ENCODE measurements at regions not wholly inside any gene's neighbourhood (a gene's known extent, or its start where the extent isn't known, plus 50 kb on each side); places are given as distances from the start of the nearest gene placed in this dataset.

DNA sequence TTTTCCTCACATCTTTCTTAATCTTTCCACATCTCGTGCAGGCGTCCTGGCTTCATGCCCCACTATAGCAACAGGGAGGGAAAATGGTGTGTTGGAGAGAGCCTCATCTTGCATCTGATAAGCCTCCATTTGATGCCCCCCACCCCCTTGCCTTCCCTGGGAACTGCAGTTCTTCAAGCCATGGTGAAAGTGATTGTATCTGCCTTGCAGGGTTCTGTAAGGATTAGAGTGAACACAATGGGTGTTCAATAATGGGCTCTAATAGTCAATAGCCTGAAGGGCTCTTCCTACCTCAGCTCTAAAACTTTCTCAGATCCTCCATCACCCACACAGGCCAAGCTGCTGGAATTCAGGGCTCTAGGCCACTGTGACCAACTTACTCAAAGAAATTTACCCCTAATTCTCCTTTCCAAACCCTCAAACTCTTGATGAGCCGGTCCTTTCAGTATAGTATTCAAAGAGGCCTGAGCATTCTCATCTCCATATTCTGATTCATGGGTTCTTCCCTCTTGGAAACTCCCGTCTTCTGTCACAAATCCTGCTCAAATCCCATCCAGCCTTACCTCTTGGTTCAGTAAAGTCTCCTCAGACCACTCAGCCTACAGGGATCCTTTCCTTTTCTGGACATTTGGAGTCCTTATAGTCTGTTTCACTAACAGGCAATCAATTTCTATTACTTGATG lies 128.3 kb upstream of the TRIM2 start:
- no peaks in the 10 kb centered on the region for H3K27me3 ChIP-seq
- no peaks in the 10 kb centered on the region for H3K36me3 ChIP-seq
- no peaks in the 10 kb centered on the region for H3K4me1 ChIP-seq
- H3K9me3 ChIP-seq, result no peaks in the 10 kb centered on the region
- 86 to 91% methylated on average over 4 of the region's 4 CpGs for WGBS, 2 donors
- no peak overlapping the region for H3K27ac ChIP-seq
- DNase-seq, result no peak
- TF ChIP-seq, protein P1, sequence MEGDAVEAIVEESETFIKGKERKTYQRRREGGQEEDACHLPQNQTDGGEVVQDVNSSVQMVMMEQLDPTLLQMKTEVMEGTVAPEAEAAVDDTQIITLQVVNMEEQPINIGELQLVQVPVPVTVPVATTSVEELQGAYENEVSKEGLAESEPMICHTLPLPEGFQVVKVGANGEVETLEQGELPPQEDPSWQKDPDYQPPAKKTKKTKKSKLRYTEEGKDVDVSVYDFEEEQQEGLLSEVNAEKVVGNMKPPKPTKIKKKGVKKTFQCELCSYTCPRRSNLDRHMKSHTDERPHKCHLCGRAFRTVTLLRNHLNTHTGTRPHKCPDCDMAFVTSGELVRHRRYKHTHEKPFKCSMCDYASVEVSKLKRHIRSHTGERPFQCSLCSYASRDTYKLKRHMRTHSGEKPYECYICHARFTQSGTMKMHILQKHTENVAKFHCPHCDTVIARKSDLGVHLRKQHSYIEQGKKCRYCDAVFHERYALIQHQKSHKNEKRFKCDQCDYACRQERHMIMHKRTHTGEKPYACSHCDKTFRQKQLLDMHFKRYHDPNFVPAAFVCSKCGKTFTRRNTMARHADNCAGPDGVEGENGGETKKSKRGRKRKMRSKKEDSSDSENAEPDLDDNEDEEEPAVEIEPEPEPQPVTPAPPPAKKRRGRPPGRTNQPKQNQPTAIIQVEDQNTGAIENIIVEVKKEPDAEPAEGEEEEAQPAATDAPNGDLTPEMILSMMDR (IDR thresholded peaks at IDR 0.05), result no peak
- TF ChIP-seq POLR2A (IDR thresholded peaks at IDR 0.05), result no peak
- no peak overlapping the region for H3K4me3 ChIP-seq
- intact Hi-C loops (cut with DNase I), result no loop called here

DNA sequence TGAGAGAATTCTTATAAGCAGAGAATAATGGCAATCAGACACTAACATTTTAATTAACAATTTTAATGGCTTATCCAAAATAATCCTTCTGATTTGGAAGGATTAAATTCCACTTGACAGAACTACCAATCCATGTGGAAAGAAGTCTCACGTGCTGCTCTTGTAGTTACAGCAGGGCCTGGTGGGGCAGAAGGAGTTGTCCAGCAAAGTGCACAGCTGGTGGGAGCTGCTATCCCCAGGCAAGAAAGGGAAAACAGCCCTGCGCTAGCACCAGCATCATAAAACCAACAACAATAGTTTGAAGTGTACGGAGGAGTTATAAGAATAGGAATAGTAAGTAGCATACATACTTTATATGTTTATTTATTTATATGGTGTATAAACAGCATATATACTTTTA lies 127.4 kb upstream of the TRIM2 start:
- no peak for DNase-seq
- H3K36me3 ChIP-seq, result no peaks in the 10 kb centered on the region
- H3K9me3 ChIP-seq, result no peaks in the 10 kb centered on the region
- no peaks in the 10 kb centered on the region for H3K4me1 ChIP-seq
- H3K27ac ChIP-seq, result no peak overlapping the region
- WGBS, 2 donors, result 81 to 88% methylated on average over 3 of the region's 3 CpGs
- TF ChIP-seq POLR2A (IDR thresholded peaks at IDR 0.05), result no peak
- TF ChIP-seq, protein P1 (IDR thresholded peaks at IDR 0.05), result no peak
- no peak overlapping the region for H3K4me3 ChIP-seq
- intact Hi-C loops (cut with DNase I), result no loop called here
- H3K27me3 ChIP-seq, result no peaks in the 10 kb centered on the region

DNA sequence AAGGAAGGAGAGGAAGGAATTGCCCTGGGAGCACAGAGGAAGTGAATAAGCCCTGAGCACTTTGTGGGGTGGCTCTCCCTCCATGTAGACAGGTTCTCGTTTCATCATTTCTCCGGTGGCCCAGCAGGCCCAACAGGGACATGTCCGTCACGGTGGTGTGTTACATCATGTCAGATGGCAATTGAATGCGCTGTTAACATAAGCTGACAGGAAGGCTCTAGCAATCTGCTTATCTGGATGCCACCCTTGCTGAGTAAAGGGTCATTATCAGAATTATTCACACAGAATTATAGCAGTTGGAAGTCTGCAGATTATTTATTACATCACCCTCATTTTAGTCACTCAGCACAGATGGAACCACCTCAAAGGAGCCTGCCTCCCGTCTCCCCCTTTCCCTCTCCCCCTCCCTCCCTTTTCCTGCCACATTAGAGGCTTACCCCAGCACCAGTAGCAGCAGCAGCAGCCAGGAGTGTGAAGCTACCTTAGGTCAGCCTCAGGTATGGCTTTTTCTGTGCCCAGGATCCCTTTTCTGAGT lies 124.3 kb upstream of the TRIM2 start:
- WGBS, 2 donors, result 74 to 75% methylated on average over 6 of the region's 6 CpGs
- intact Hi-C loops (cut with DNase I), result loop anchor here (5.0 kb wide), 1 partner anchor 233 kb away; no protein-coding TSS in a partner anchor
- no peak overlapping the region for H3K27ac ChIP-seq
- no peak for TF ChIP-seq POLR2A (IDR thresholded peaks at IDR 0.05)
- TF ChIP-seq, protein P1 (IDR thresholded peaks at IDR 0.05), result no peak
- DNase-seq, result no peak
- peaks cover 9 to 21% (median 12%) of the 10 kb centered on the region in 3 donors for H3K4me1 ChIP-seq
- H3K36me3 ChIP-seq, result no peaks in the 10 kb centered on the region
- H3K9me3 ChIP-seq, result no peaks in the 10 kb centered on the region
- H3K4me3 ChIP-seq, result no peak overlapping the region
- H3K27me3 ChIP-seq, result no peaks in the 10 kb centered on the region

DNA sequence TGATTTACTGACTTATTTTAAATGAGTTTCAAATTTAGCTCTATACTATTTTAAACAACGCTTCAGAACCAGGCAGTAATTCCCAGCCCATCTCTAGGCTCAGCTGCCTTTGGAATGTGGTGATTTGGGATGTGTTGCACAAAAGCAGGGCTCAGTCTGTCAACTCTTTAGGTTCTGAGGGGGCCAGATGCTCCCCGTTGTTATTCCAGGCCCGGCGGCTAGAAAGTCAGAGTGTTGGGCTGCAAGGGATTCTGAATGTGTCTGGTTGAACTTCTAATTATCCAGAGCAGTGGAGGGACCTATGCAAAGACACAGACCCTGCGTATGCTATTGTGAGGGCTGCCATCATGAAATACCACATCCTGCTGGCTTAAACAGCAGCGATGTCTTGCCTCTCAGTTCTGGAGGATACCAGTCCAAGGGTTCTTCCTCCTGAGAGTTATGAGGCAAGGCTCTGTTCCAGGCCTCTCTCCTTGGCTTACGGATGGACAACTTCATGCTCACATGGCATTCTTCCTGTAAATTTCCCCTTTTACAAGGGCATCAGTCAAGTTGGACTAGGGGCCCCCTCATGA lies 123.2 kb upstream of the TRIM2 start:
- Histone ChIP-seq H3K4me1 (peaks cover 9 to 27% (median 12%) of the 10 kb centered on the region in 3 donors), H3K36me3 (no peaks in the 10 kb centered on the region), H3K9me3 (no peaks in the 10 kb centered on the region), H3K27me3 (no peaks in the 10 kb centered on the region), H3K27ac (no peak overlapping the region), H3K4me3 (no peak overlapping the region)
- intact Hi-C loops (cut with DNase I), result loop anchor here (5.0 kb wide), 1 partner anchor 234 kb away; no protein-coding TSS in a partner anchor
- WGBS, 2 donors, result 82 to 95% methylated on average over 4 to 6 of the region's 7 CpGs
- no peak for TF ChIP-seq POLR2A (IDR thresholded peaks at IDR 0.05)
- DNase-seq, result no peak

DNA sequence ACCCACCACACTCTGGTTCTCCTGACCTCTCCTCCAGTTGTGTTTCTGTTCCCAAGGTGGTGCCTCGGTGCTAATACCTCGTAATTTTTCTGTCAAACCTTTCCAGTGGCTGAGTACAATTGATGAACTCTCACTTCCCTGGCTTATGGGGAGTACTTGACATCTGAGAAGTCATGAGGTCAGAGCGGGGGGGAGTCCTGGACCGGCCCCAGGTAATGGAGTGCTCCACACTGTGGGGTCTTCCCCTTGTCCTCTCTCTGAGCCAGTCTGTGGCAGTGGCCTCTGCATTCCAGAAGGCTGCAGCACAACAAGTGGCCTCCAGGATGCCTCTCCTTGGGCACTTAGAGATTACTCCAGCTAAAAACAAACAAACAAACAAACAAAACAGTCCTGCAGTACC lies 122.5 kb upstream of the TRIM2 start:
- DNase-seq, result no peak
- no peaks in the 10 kb centered on the region for H3K27me3 ChIP-seq
- H3K4me1 ChIP-seq, result peaks cover 9 to 27% (median 12%) of the 10 kb centered on the region in 3 donors
- no peaks in the 10 kb centered on the region for H3K36me3 ChIP-seq
- WGBS, 2 donors, result 93 to 95% methylated on average over 2 to 4 of the region's 4 CpGs
- H3K27ac ChIP-seq, result no peak overlapping the region
- intact Hi-C loops (cut with DNase I), result loop anchor here (5.0 kb wide), 1 partner anchor 234 kb away; no protein-coding TSS in a partner anchor
- H3K4me3 ChIP-seq, result no peak overlapping the region
- no peaks in the 10 kb centered on the region for H3K9me3 ChIP-seq
- TF ChIP-seq POLR2A (IDR thresholded peaks at IDR 0.05), result no peak
- TF ChIP-seq, protein P1 (IDR thresholded peaks at IDR 0.05), result no peak

Measured in esophagus squamous epithelium (tissue), 5 donors.